NT2/D1 (cell line): ENCODE measurements at regions not wholly inside any gene's neighbourhood (a gene's known extent, or its start where the extent isn't known, plus 50 kb on each side); places are given as distances from the start of the nearest gene placed in this dataset.

Experiments
- SUZ12 ChIP-seq: IDR thresholded peaks from 2 replicates; pipeline ENCODE4 v1.6.1; 2011; ENCODE audit not compliant: insufficient read length, insufficient read depth; ENCODE audit errors: extremely low read depth
- ZNF274 ChIP-seq: IDR thresholded peaks from 2 replicates; pipeline ENCODE4 v1.6.1; 2011; ENCODE audit warnings: mild to moderate bottlenecking, low read depth, low read length

DNA sequence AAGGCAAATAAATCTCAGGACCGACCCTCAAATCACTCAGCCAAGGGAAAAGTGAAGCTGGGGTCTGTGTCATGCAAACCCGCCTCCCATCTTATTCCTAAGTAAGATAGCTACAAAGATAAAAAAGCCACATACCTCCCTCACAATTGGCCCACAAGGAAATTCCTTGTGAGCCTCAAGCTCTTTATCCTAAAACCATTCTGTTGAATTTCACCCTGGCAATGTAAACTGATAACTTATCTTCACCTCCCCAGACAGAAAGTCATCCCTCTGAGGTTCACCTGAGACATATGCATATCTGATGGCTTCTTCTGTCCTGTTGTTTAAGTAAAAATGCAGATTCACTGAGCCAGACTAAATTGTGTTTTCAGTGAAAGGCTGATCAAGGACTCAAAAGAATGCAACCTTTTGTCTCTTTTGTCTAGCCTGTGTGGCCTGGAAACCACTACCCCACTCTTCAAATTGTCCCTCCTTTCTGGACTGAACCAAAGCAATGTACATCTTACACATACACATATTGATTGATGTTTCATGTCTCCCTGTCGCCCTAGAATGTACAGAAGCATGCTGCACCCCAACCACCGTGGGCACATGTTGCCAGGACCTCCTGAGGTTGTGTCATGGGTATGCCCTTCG lies 91.3 kb downstream of the MFAP3L start:
- no peak for TF ChIP-seq ZNF274
- no peak for TF ChIP-seq SUZ12
